H9 (cell line): ENCODE measurements at regions not wholly inside any gene's neighbourhood (a gene's known extent, or its start where the extent isn't known, plus 50 kb on each side); places are given as distances from the start of the nearest gene placed in this dataset.

ENCODE experiments used
- DNase-seq: peaks from one replicate; pipeline ENCODE4 v3.0.0-alpha.2; 2017
- H2AFZ ChIP-seq: one replicate; pipeline ENCODE4 v1.6.1; 2013; ENCODE audit warnings: mild to moderate bottlenecking, low read length, control low read depth, moderate library complexity
- H2AK5ac ChIP-seq: 2 replicates; pipeline ENCODE4 v1.6.1; 2013; ENCODE audit warnings: low read length, control low read depth, mixed read lengths; ENCODE audit not compliant: insufficient read length
- H2BK120ac ChIP-seq: one replicate; pipeline ENCODE4 v1.6.1; 2013; ENCODE audit warnings: low read depth, mild to moderate bottlenecking, low read length, control low read depth, inconsistent platforms; ENCODE audit not compliant: poor library complexity, severe bottlenecking
- H2BK12ac ChIP-seq: 2 replicates; pipeline ENCODE4 v1.6.1; 2013; ENCODE audit warnings: low read length, control low read depth, mixed read lengths, low read depth; ENCODE audit not compliant: insufficient read length
- H2BK15ac ChIP-seq: 2 replicates; pipeline ENCODE4 v1.6.1; 2013; ENCODE audit warnings: low read depth, low read length, control low read depth
- H2BK20ac ChIP-seq: one replicate; pipeline ENCODE4 v1.6.1; 2013; ENCODE audit warnings: low read depth, mild to moderate bottlenecking, low read length, control low read depth, inconsistent platforms; ENCODE audit not compliant: poor library complexity, severe bottlenecking
- H2BK5ac ChIP-seq: 2 replicates; pipeline ENCODE4 v1.6.1; 2013; ENCODE audit warnings: low read length, control low read depth, mixed read lengths; ENCODE audit not compliant: insufficient read length
- H3K14ac ChIP-seq: 2 replicates; pipeline ENCODE4 v1.6.1; 2013; ENCODE audit warnings: low read length, control low read depth; ENCODE audit not compliant: insufficient read depth
- H3K18ac ChIP-seq: 2 replicates; pipeline ENCODE4 v1.6.1; 2013; ENCODE audit warnings: low read depth, mild to moderate bottlenecking, mixed read lengths, low read length, control low read depth; ENCODE audit not compliant: insufficient read length
- H3K23ac ChIP-seq: 2 replicates; pipeline ENCODE4 v1.6.1; 2013; ENCODE audit warnings: low read length, control low read depth, mixed read lengths, low read depth; ENCODE audit not compliant: insufficient read length
- H3K23me2 ChIP-seq: 2 replicates; pipeline ENCODE4 v1.6.1; 2013; ENCODE audit warnings: low read depth, mild to moderate bottlenecking, mixed read lengths, low read length, control low read depth; ENCODE audit not compliant: insufficient read length, poor library complexity, severe bottlenecking
- H3K27ac ChIP-seq: 2 replicates; pipeline ENCODE4 v1.5.1; 2013; ENCODE audit warnings: low read length, control low read depth, mixed read lengths, low read depth; ENCODE audit not compliant: insufficient read length
- H3K27me3 ChIP-seq: 2 replicates; pipeline ENCODE4 v1.6.1; 2013; ENCODE audit warnings: low read length, control low read depth, inconsistent platforms; ENCODE audit not compliant: insufficient read depth
- H3K4ac ChIP-seq: 2 replicates; pipeline ENCODE4 v1.6.1; 2013; ENCODE audit warnings: low read depth, mild to moderate bottlenecking, control low read depth, inconsistent platforms, low read length, moderate library complexity
- H3K4me1 ChIP-seq: 2 replicates; pipeline ENCODE4 v1.6.1; 2013; ENCODE audit warnings: low read length, control low read depth, inconsistent platforms; ENCODE audit not compliant: insufficient read depth
- H3K4me2 ChIP-seq: 2 replicates; pipeline ENCODE4 v1.6.1; 2013; ENCODE audit warnings: low read length, control low read depth, mixed read lengths; ENCODE audit not compliant: insufficient read length, insufficient read depth
- H3K56ac ChIP-seq: 2 replicates; pipeline ENCODE4 v1.6.1; 2013; ENCODE audit warnings: low read depth, mild to moderate bottlenecking, mixed read lengths, low read length, control low read depth; ENCODE audit not compliant: insufficient read length
- H3K79me1 ChIP-seq: 2 replicates; pipeline ENCODE4 v1.6.1; 2013; ENCODE audit warnings: low read depth, mild to moderate bottlenecking, moderate library complexity, low read length, control low read depth, inconsistent platforms; ENCODE audit not compliant: insufficient read depth, poor library complexity, severe bottlenecking
- H3K79me2 ChIP-seq: 2 replicates; pipeline ENCODE4 v1.6.1; 2013; ENCODE audit warnings: low read length, control low read depth, inconsistent platforms; ENCODE audit not compliant: insufficient read depth
- H3K9ac ChIP-seq: 2 replicates; pipeline ENCODE4 v1.6.1; 2013; ENCODE audit warnings: low read length, control low read depth, mixed read lengths; ENCODE audit not compliant: insufficient read length; ENCODE audit errors: extremely low read depth
- H3K9me3 ChIP-seq: one replicate; pipeline ENCODE4 v1.6.1; 2013; ENCODE audit warnings: low read depth, low read length, inconsistent platforms; ENCODE audit not compliant: control insufficient read depth
- H3T11ph ChIP-seq: one replicate; pipeline ENCODE4 v1.6.1; 2013; ENCODE audit warnings: mild to moderate bottlenecking, low read length, control low read depth, inconsistent platforms
- H4K20me1 ChIP-seq: one replicate; pipeline ENCODE4 v1.6.1; 2013; ENCODE audit not compliant: control insufficient read depth, insufficient read length, insufficient read depth
- H4K5ac ChIP-seq: 2 replicates; pipeline ENCODE4 v1.6.1; 2013; ENCODE audit warnings: low read depth, mild to moderate bottlenecking, mixed read lengths, low read length, control low read depth; ENCODE audit not compliant: insufficient read length
- H4K8ac ChIP-seq: replicated peaks from 2 replicates; pipeline ENCODE4 v1.6.1; 2013; ENCODE audit warnings: low read length, control low read depth, mixed read lengths, low read depth; ENCODE audit not compliant: insufficient read length
- H4K91ac ChIP-seq: 2 replicates; pipeline ENCODE4 v1.6.1; 2013; ENCODE audit warnings: low read depth, mild to moderate bottlenecking, moderate library complexity, mixed read lengths, low read length, control low read depth; ENCODE audit not compliant: insufficient read length
- H3K27ac Mint-ChIP-seq, 3 experiments: 2 replicates in 2 of 3; 3 replicates in 1 of 3; pipeline ENCODE4 v1.8.0; 2020 to 2021; ENCODE audit warnings: mixed read lengths in 3 of 3, mild to moderate bottlenecking in 1 of 3, moderate library complexity in 1 of 3
- H3K27me3 Mint-ChIP-seq: 2 replicates; pipeline ENCODE4 v1.8.0; 2021; ENCODE audit warnings: low read depth, mild to moderate bottlenecking, moderate library complexity, mixed read lengths
- H3K36me3 Mint-ChIP-seq, 3 experiments: 2 replicates in 2 of 3; 3 replicates in 1 of 3; pipeline ENCODE4 v1.8.0; 2020 to 2021; ENCODE audit warnings: low read depth in 3 of 3, mixed read lengths in 3 of 3; ENCODE audit not compliant: insufficient read depth in 1 of 3
- H3K4me1 Mint-ChIP-seq, 2 experiments: 2 replicates each; pipeline ENCODE4 v1.8.0; 2020; ENCODE audit warnings: mixed read lengths in 2 of 2
- H3K4me3 Mint-ChIP-seq, 2 experiments: 2 replicates in 1 of 2; 3 replicates in 1 of 2; pipeline ENCODE4 v1.8.0; 2020 to 2021; ENCODE audit warnings: mild to moderate bottlenecking in 2 of 2, mixed read lengths in 2 of 2, moderate library complexity in 1 of 2
- H3K9me3 Mint-ChIP-seq, 2 experiments: 2 replicates in 1 of 2; 3 replicates in 1 of 2; pipeline ENCODE4 v1.8.0; 2020; ENCODE audit warnings: mild to moderate bottlenecking in 2 of 2, mixed read lengths in 2 of 2, moderate library complexity in 1 of 2
- WGBS: extraction: QIAGEN DNeasy Blood & Tissue Kit; methylation state at CpG from one replicate; pipeline ENCODE4 v1.1.7; 2013; ENCODE audit warnings: missing lambda C conversion rate, low lambda C conversion rate, mixed read lengths; ENCODE audit not compliant: insufficient read length; ENCODE audit errors: extremely low coverage; 5-methylcytosine and 5-hydroxymethylcytosine counted together
- TF ChIP-seq, protein P1 (sequence below): fragments of 200-600 bp; sonication (generic); conservative IDR thresholded peaks from 3 replicates; pipeline ENCODE4 v1.8.0; 2021; ENCODE audit warnings: antibody characterized with exemption, mild to moderate bottlenecking

DNA sequence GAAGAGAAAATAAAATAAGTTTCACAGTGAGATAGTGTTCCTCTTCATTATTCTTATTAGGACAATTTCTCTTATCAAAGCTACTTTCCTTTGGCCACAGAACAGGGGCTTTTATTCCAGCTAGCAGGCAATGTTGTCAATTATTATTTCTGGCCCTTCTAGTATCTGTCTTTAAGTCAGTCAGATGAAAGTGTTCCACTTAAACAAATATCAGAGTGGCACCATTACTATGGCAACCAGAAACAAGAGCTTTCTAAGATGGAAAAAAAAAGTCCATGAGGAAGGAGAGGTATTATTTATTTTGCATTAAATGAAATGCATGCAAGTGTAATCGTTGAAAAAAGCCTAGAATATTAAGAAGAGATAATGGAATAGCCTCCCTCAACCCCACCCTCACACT is 426.4 kb downstream of the TUSC7 start:
- Histone ChIP-seq H3K4me2 (no peak overlapping the region), H2BK5ac (no peak overlapping the region), H3T11ph (no peak overlapping the region), H3K23ac (no peak overlapping the region), H2AFZ (no peak overlapping the region), H3K18ac (no peak overlapping the region), H3K27me3 (no peaks in the 10 kb centered on the region), H3K9me3 (no peaks in the 10 kb centered on the region), H3K9ac (no peak overlapping the region), H2BK12ac (no peak overlapping the region), H3K4ac (no peak overlapping the region), H3K23me2 (no peaks in the 10 kb centered on the region), H3K14ac (no peak overlapping the region), H3K27ac (no peak overlapping the region), H4K5ac (no peak overlapping the region), H4K20me1 (no peaks in the 10 kb centered on the region), H2BK15ac (no peak overlapping the region), H3K56ac (no peak overlapping the region), H2BK120ac (no peak overlapping the region), H2AK5ac (no peak overlapping the region), H2BK20ac (no peak overlapping the region), H3K79me1 (no peaks in the 10 kb centered on the region), H4K91ac (no peak overlapping the region), H4K8ac (no peak overlapping the region), H3K79me2 (no peaks in the 10 kb centered on the region), H3K4me1 (no peaks in the 10 kb centered on the region; the same call in 1 of the 2 replicates)
- H3K4me1 Mint-ChIP-seq, result peaks cover 0 to 2% of the 10 kb centered on the region in 2 experiments; a peak in 1 of 4 replicates
- no CpG with 5 or more reads among the region's 1 CpG for WGBS
- no peak overlapping the region for H3K4me3 Mint-ChIP-seq
- TF ChIP-seq, protein P1, sequence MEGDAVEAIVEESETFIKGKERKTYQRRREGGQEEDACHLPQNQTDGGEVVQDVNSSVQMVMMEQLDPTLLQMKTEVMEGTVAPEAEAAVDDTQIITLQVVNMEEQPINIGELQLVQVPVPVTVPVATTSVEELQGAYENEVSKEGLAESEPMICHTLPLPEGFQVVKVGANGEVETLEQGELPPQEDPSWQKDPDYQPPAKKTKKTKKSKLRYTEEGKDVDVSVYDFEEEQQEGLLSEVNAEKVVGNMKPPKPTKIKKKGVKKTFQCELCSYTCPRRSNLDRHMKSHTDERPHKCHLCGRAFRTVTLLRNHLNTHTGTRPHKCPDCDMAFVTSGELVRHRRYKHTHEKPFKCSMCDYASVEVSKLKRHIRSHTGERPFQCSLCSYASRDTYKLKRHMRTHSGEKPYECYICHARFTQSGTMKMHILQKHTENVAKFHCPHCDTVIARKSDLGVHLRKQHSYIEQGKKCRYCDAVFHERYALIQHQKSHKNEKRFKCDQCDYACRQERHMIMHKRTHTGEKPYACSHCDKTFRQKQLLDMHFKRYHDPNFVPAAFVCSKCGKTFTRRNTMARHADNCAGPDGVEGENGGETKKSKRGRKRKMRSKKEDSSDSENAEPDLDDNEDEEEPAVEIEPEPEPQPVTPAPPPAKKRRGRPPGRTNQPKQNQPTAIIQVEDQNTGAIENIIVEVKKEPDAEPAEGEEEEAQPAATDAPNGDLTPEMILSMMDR, result no peak
- H3K27ac Mint-ChIP-seq, result no peak overlapping the region
- H3K36me3 Mint-ChIP-seq, result peaks cover 0 to 1% (median 0%) of the 10 kb centered on the region in 3 experiments; a peak in 1 of 7 replicates
- DNase-seq, result no peak
- H3K9me3 Mint-ChIP-seq, result peaks cover 0 to 3% of the 10 kb centered on the region in 2 experiments; a peak in 1 of 5 replicates
- no peaks in the 10 kb centered on the region for H3K27me3 Mint-ChIP-seq
